ENCODE measurements at regions not wholly inside any gene's neighbourhood (a gene's known extent, or its start where the extent isn't known, plus 50 kb on each side); places are given as distances from the start of the nearest gene placed in this dataset.

DNA sequence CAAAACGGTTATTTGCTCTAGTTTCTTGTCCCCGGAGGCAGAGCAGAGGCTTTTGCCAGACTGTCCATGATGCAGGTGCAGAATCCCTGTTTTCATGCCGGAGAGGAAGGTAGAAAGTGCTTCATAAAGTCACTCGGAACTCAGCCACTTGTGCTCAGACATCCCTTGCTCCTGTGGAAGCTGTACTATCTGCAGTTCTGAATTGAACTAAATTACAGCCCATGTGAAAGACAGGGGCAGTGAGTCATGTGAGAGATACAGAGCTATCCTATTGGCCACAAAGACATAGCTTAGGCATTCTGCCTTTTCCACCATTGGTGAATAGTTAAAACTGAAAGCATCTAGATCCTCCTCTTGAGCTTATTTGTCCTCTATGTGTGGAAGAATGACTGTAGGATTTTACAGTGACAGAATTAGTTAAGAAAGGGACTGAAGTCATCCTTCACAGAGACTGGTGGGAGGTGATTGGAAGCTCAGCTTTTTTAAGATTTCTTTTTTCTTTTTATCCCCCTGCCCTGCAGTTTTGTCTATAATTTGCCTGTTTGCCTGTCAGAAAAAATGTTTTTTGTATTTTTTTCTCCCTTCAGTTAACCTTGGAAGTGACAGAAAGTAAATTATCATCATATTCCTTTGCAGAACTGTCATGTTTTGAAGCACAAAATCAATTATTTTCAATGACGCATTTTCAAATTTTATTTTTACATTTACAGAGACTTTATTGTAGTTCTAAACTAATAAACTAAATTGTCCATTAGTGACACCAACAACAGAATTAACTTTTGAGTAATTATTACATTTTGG is 298.6 kb downstream of the PTPRC start (continued):
- TF ChIP-seq, protein P1, sequence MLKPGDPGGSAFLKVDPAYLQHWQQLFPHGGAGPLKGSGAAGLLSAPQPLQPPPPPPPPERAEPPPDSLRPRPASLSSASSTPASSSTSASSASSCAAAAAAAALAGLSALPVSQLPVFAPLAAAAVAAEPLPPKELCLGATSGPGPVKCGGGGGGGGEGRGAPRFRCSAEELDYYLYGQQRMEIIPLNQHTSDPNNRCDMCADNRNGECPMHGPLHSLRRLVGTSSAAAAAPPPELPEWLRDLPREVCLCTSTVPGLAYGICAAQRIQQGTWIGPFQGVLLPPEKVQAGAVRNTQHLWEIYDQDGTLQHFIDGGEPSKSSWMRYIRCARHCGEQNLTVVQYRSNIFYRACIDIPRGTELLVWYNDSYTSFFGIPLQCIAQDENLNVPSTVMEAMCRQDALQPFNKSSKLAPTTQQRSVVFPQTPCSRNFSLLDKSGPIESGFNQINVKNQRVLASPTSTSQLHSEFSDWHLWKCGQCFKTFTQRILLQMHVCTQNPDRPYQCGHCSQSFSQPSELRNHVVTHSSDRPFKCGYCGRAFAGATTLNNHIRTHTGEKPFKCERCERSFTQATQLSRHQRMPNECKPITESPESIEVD (tag by site-specific recombination; IDR thresholded peaks at IDR 0.05): peak; percentile 63; the same call in 1 of the 2 replicates
- TF ChIP-seq ZXDB (tag by site-specific recombination; IDR thresholded peaks at IDR 0.05): peak; percentile 82
- TF ChIP-seq, protein P2, sequence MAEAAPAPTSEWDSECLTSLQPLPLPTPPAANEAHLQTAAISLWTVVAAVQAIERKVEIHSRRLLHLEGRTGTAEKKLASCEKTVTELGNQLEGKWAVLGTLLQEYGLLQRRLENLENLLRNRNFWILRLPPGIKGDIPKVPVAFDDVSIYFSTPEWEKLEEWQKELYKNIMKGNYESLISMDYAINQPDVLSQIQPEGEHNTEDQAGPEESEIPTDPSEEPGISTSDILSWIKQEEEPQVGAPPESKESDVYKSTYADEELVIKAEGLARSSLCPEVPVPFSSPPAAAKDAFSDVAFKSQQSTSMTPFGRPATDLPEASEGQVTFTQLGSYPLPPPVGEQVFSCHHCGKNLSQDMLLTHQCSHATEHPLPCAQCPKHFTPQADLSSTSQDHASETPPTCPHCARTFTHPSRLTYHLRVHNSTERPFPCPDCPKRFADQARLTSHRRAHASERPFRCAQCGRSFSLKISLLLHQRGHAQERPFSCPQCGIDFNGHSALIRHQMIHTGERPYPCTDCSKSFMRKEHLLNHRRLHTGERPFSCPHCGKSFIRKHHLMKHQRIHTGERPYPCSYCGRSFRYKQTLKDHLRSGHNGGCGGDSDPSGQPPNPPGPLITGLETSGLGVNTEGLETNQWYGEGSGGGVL (tag by site-specific recombination; IDR thresholded peaks at IDR 0.05): no peak
- TF ChIP-seq, protein P3, sequence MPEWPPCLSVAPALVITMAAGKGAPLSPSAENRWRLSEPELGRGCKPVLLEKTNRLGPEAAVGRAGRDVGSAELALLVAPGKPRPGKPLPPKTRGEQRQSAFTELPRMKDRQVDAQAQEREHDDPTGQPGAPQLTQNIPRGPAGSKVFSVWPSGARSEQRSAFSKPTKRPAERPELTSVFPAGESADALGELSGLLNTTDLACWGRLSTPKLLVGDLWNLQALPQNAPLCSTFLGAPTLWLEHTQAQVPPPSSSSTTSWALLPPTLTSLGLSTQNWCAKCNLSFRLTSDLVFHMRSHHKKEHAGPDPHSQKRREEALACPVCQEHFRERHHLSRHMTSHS (tag by site-specific recombination; IDR thresholded peaks at IDR 0.05): no peak
- TF ChIP-seq ZSCAN16 (tag by site-specific recombination; IDR thresholded peaks at IDR 0.05): no peak
- peak; percentile 93 for TF ChIP-seq ZNF335 (tag by site-specific recombination; conservative IDR thresholded peaks at IDR 0.05)
- TF ChIP-seq, protein P4, sequence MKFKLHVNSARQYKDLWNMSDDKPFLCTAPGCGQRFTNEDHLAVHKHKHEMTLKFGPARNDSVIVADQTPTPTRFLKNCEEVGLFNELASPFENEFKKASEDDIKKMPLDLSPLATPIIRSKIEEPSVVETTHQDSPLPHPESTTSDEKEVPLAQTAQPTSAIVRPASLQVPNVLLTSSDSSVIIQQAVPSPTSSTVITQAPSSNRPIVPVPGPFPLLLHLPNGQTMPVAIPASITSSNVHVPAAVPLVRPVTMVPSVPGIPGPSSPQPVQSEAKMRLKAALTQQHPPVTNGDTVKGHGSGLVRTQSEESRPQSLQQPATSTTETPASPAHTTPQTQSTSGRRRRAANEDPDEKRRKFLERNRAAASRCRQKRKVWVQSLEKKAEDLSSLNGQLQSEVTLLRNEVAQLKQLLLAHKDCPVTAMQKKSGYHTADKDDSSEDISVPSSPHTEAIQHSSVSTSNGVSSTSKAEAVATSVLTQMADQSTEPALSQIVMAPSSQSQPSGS (tag by site-specific recombination; IDR thresholded peaks at IDR 0.05; ENCODE audit: low read depth): no peak
- TF ChIP-seq ZNF48 (tag by site-specific recombination; IDR thresholded peaks at IDR 0.05): no peak
- TF ChIP-seq, protein P5, sequence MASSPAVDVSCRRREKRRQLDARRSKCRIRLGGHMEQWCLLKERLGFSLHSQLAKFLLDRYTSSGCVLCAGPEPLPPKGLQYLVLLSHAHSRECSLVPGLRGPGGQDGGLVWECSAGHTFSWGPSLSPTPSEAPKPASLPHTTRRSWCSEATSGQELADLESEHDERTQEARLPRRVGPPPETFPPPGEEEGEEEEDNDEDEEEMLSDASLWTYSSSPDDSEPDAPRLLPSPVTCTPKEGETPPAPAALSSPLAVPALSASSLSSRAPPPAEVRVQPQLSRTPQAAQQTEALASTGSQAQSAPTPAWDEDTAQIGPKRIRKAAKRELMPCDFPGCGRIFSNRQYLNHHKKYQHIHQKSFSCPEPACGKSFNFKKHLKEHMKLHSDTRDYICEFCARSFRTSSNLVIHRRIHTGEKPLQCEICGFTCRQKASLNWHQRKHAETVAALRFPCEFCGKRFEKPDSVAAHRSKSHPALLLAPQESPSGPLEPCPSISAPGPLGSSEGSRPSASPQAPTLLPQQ (tag by site-specific recombination; IDR thresholded peaks at IDR 0.05): no peak

DNA sequence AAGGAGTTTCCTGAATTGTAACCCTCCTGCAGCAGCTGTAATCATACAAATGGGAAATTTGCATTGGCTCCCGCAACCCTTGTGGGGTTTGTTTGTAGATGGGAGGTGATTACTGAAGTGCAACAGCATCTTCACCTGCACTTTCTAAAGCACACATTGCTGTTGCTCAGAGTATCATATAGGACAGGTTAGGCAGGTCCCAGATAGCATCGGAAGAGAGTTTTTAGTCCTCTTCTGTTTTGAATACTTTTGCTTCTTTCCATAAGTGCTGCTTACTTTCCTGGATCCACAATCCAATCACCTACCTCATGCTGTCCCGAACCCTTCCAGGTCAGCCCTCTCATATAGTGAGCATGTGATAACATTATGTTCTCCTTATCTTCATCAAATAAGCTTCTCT is 300.4 kb downstream of the PTPRC start:
- CTCF ChIA-PET: no interaction called here

More for the DNA sequence above, 300.4 kb downstream of the PTPRC start:
- Histone ChIP-seq H3K27ac (ENCODE audit: extremely low read depth, low read depth, low read length) (no peak overlapping the region), H3K9me3 (ENCODE audit: control insufficient read depth, insufficient read depth, low read depth, low read length) (no peaks in the 10 kb centered on the region), H3K4me1 (ENCODE audit: control insufficient read depth, insufficient read depth, low read length) (peaks cover 5% of the 10 kb centered on the region; the same call in 1 of the 2 replicates), H3K4me3 (ENCODE audit: low read depth, low read length) (no peak overlapping the region), H3K36me3 (ENCODE audit: control insufficient read depth in 2 of 2, insufficient read depth in 1 of 2, low read length in 2 of 2) (no peaks in the 10 kb centered on the region)
- TF ChIP-seq, protein P6, sequence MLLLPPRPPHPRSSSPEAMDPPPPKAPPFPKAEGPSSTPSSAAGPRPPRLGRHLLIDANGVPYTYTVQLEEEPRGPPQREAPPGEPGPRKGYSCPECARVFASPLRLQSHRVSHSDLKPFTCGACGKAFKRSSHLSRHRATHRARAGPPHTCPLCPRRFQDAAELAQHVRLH (tag by site-specific recombination; IDR thresholded peaks at IDR 0.05): no peak
- no peak for TF ChIP-seq ZNF146 (tag by site-specific recombination; IDR thresholded peaks at IDR 0.05)
- TF ChIP-seq ZNF391 (tag by site-specific recombination; IDR thresholded peaks at IDR 0.05; ENCODE audit: borderline replicate concordance, low read depth): no peak
- no peak for TF ChIP-seq TRIM28 (IDR thresholded peaks at IDR 0.05; ENCODE audit: borderline replicate concordance, low read length)
- no peak for TF ChIP-seq KLF1 (tag by site-specific recombination; IDR thresholded peaks at IDR 0.05)
- TF ChIP-seq ZNF292 (tag by site-specific recombination; IDR thresholded peaks at IDR 0.05; ENCODE audit: borderline replicate concordance, low read depth): no peak
- TF ChIP-seq ZNF624 (tag by site-specific recombination; IDR thresholded peaks at IDR 0.05): no peak
- TF ChIP-seq MYNN (tag by site-specific recombination; IDR thresholded peaks at IDR 0.05; ENCODE audit: borderline replicate concordance): no peak
- TF ChIP-seq, protein P7, sequence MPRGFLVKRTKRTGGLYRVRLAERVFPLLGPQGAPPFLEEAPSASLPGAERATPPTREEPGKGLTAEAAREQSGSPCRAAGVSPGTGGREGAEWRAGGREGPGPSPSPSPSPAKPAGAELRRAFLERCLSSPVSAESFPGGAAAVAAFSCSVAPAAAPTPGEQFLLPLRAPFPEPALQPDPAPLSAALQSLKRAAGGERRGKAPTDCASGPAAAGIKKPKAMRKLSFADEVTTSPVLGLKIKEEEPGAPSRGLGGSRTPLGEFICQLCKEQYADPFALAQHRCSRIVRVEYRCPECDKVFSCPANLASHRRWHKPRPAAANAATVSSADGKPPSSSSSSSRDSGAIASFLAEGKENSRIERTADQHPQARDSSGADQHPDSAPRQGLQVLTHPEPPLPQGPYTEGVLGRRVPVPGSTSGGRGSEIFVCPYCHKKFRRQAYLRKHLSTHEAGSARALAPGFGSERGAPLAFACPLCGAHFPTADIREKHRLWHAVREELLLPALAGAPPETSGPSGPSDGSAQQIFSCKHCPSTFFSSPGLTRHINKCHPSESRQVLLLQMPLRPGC (tag by site-specific recombination; IDR thresholded peaks at IDR 0.05): no peak
- no peak for TF ChIP-seq OSR2 (tag by site-specific recombination; IDR thresholded peaks at IDR 0.05)
- TF ChIP-seq ZNF596 (tag by site-specific recombination; IDR thresholded peaks at IDR 0.05): no peak
- POLR2A ChIA-PET: no interaction called here

All from HEK293 (cell line).